Panc1 (cell line): ENCODE measurements at regions not wholly inside any gene's neighbourhood (a gene's known extent, or its start where the extent isn't known, plus 50 kb on each side); places are given as distances from the start of the nearest gene placed in this dataset.

ENCODE experiments used
- CTCF ChIP-seq: fragments of 450-650 bp; IDR thresholded peaks from 2 replicates; pipeline ENCODE4 v1.5.1; 2017; ENCODE audit warnings: mild to moderate bottlenecking
- POLR2AphosphoS5 ChIP-seq: IDR thresholded peaks from 2 replicates; pipeline ENCODE4 v1.6.1; 2012; ENCODE audit warnings: mild to moderate bottlenecking, low read depth, low read length, moderate library complexity
- REST ChIP-seq, 2 experiments: IDR thresholded peaks; 2 replicates each; pipeline ENCODE4 v1.6.1; 2011 to 2012; ENCODE audit warnings: low read depth in 2 of 2, control low read depth in 1 of 2, low read length in 1 of 2, mild to moderate bottlenecking in 1 of 2, moderate library complexity in 1 of 2; ENCODE audit not compliant: insufficient read depth in 1 of 2
- SIN3A ChIP-seq: IDR thresholded peaks from 2 replicates; pipeline ENCODE4 v1.6.1; 2012; ENCODE audit warnings: low read depth, mild to moderate bottlenecking, low read length, moderate library complexity, borderline replicate concordance; ENCODE audit not compliant: insufficient read depth
- TCF7L2 ChIP-seq: IDR thresholded peaks from 2 replicates; pipeline ENCODE4 v1.6.1; 2011; ENCODE audit warnings: mild to moderate bottlenecking, low read depth, low read length, inconsistent platforms

- no peak for TF ChIP-seq CTCF
- no peak for TF ChIP-seq REST (IDR thresholded peaks at IDR 0.05; ENCODE audit: insufficient read depth in 1 of 2, low read depth in 2 of 2, low read length in 1 of 2)
- TF ChIP-seq POLR2AphosphoS5 = no peak
- TF ChIP-seq TCF7L2 = no peak
- no peak for TF ChIP-seq SIN3A
Observed at GRCh38 chr2:201538025-201538424, 86.5 kb downstream of the STRADB start.
